H1 (cell line): ENCODE measurements at regions not wholly inside any gene's neighbourhood (a gene's known extent, or its start where the extent isn't known, plus 50 kb on each side); places are given as distances from the start of the nearest gene placed in this dataset.

Experiments used
- CTCF ChIA-PET: fragments of 300-600 bp; sonication (Branson Sonifier 250); formaldehyde crosslinking; loops from one replicate; lab custom pipeline; 2021; ENCODE audit not compliant: partially characterized antibody; lab: Charles Lee
- POLR2A ChIA-PET: fragments of 300-600 bp; sonication (Branson Sonifier 250); formaldehyde crosslinking; loops from one replicate; lab custom pipeline; 2021; ENCODE audit warnings: inconsistent platforms; ENCODE audit not compliant: partially characterized antibody; lab: Charles Lee
- DNase-seq, 2 experiments: peaks; one replicate each; pipeline versions ENCODE4 v3.0.0 to v3.0.0-alpha.2; 2010 to 2022; ENCODE audit warnings: low spot score in 2 of 2, low read depth in 1 of 2, mixed read lengths in 1 of 2
- FAIRE-seq: peaks from 2 replicates; lab custom pipeline; 2011; peaks lifted over from hg19 to GRCh38; lab: Jason Lieb, UNC
- H2AFZ ChIP-seq: 2 replicates; pipeline ENCODE4 v1.8.1; 2012; ENCODE audit warnings: low read length, inconsistent platforms
- H2AK5ac ChIP-seq: 2 replicates; pipeline ENCODE4 v1.6.1; 2013; ENCODE audit warnings: low read depth, low read length
- H2BK120ac ChIP-seq: replicated peaks from 2 replicates; pipeline ENCODE3; 2013; ENCODE audit warnings: low read depth, low read length, inconsistent platforms
- H2BK12ac ChIP-seq: 2 replicates; pipeline ENCODE4 v1.6.1; 2013; ENCODE audit warnings: low read depth, low read length
- H2BK15ac ChIP-seq: 2 replicates; pipeline ENCODE4 v1.6.1; 2013; ENCODE audit warnings: low read length
- H2BK20ac ChIP-seq: 2 replicates; pipeline ENCODE4 v1.6.1; 2013; ENCODE audit warnings: low read length
- H2BK5ac ChIP-seq: 2 replicates; pipeline ENCODE4 v1.6.1; 2013; ENCODE audit warnings: low read depth, low read length
- H3K14ac ChIP-seq: 2 replicates; pipeline ENCODE4 v1.6.1; 2013; ENCODE audit warnings: inconsistent platforms; ENCODE audit not compliant: insufficient read length
- H3K18ac ChIP-seq: 2 replicates; pipeline ENCODE4 v1.6.1; 2013; ENCODE audit warnings: low read length; ENCODE audit errors: extremely low read depth
- H3K23ac ChIP-seq: 2 replicates; pipeline ENCODE4 v1.6.1; 2013; ENCODE audit warnings: inconsistent platforms; ENCODE audit not compliant: insufficient read length
- H3K23me2 ChIP-seq: 2 replicates; pipeline ENCODE4 v1.6.1; 2013; ENCODE audit warnings: low read depth, low read length
- H3K27ac ChIP-seq: 2 replicates; pipeline ENCODE4 v1.6.1; 2011; ENCODE audit warnings: low read depth, low read length, inconsistent platforms
- H3K27me3 ChIP-seq, 4 experiments: replicated peaks in 1 of 4; 1 replicate in 1 of 4; 2 replicates in 3 of 4; pipeline versions ENCODE4 v1.6.1 to v1.8.1; 2011 to 2013; ENCODE audit warnings: low read length in 3 of 4, mild to moderate bottlenecking in 3 of 4, inconsistent platforms in 2 of 4, mixed read lengths in 2 of 4, moderate library complexity in 1 of 4; ENCODE audit not compliant: control insufficient read depth in 3 of 4, insufficient read depth in 3 of 4; ENCODE audit errors: extremely low read depth in 1 of 4
- H3K36me3 ChIP-seq, 4 experiments: 2 replicates each; pipeline versions ENCODE4 v1.6.1 to v1.8.1; 2011 to 2013; ENCODE audit warnings: mild to moderate bottlenecking in 4 of 4, low read length in 3 of 4, moderate library complexity in 2 of 4, control low read depth in 1 of 4, inconsistent platforms in 1 of 4; ENCODE audit not compliant: insufficient read depth in 4 of 4, control insufficient read depth in 2 of 4
- H3K4ac ChIP-seq: replicated peaks from 2 replicates; pipeline ENCODE3; 2013; ENCODE audit warnings: low read length, low read depth, mixed read lengths, inconsistent platforms; ENCODE audit not compliant: insufficient read length
- H3K4me1 ChIP-seq, 4 experiments: replicated peaks in 1 of 4; 1 replicate in 1 of 4; 2 replicates in 3 of 4; pipeline versions ENCODE4 v1.6.1 to v1.8.1; 2011 to 2013; ENCODE audit warnings: low read length in 3 of 4, inconsistent platforms in 2 of 4, mixed read lengths in 1 of 4; ENCODE audit not compliant: insufficient read depth in 4 of 4, control insufficient read depth in 3 of 4
- H3K4me2 ChIP-seq, 2 experiments: 2 replicates each; pipeline versions ENCODE4 v1.6.1 to v1.8.1; 2011 to 2013; ENCODE audit warnings: low read depth in 2 of 2, low read length in 2 of 2, control low read depth in 1 of 2, inconsistent platforms in 1 of 2, mild to moderate bottlenecking in 1 of 2; ENCODE audit not compliant: insufficient read depth in 1 of 2
- H3K4me3 ChIP-seq, 4 experiments: fragments of 200-600, 300-600 bp in 1 of 4; sonication (generic), shearing (Covaris generic), sonication (Bioruptor Twin) in 1 of 4; 2 replicates each; pipeline versions ENCODE4 v1.5.1 to v1.8.1; 2011 to 2016; ENCODE audit warnings: low read length in 4 of 4, low read depth in 3 of 4, control low read depth in 2 of 4, inconsistent platforms in 2 of 4, mild to moderate bottlenecking in 2 of 4, mixed read lengths in 1 of 4, moderate library complexity in 1 of 4; ENCODE audit not compliant: insufficient read depth in 2 of 4; ENCODE audit errors: extremely low read depth in 1 of 4
- H3K56ac ChIP-seq: replicated peaks from 2 replicates; pipeline ENCODE3; 2013; ENCODE audit warnings: low read depth, mild to moderate bottlenecking, mixed read lengths, low read length, inconsistent platforms; ENCODE audit not compliant: insufficient read length
- H3K79me1 ChIP-seq: 2 replicates; pipeline ENCODE4 v1.6.1; 2013; ENCODE audit warnings: low read depth, low read length, control low read depth
- H3K79me2 ChIP-seq, 2 experiments: 2 replicates each; pipeline versions ENCODE4 v1.6.1 to v1.8.1; 2012 to 2013; ENCODE audit warnings: low read length in 2 of 2, mild to moderate bottlenecking in 2 of 2, inconsistent platforms in 1 of 2; ENCODE audit not compliant: insufficient read depth in 2 of 2, control insufficient read depth in 1 of 2
- H3K9ac ChIP-seq, 4 experiments: replicated peaks in 1 of 4; 1 replicate in 1 of 4; 2 replicates in 3 of 4; pipeline versions ENCODE4 v1.6.1 to v1.8.1; 2011 to 2013; ENCODE audit warnings: low read depth in 3 of 4, low read length in 3 of 4, control low read depth in 2 of 4, mild to moderate bottlenecking in 2 of 4, moderate library complexity in 2 of 4, inconsistent platforms in 1 of 4; ENCODE audit errors: extremely low read depth in 1 of 4
- H3K9me3 ChIP-seq, 2 experiments: 2 replicates each; pipeline versions ENCODE4 v1.6.1 to v1.8.1; 2012 to 2013; ENCODE audit warnings: mild to moderate bottlenecking in 2 of 2, moderate library complexity in 2 of 2, control low read depth in 1 of 2, inconsistent platforms in 1 of 2, low read depth in 1 of 2, low read length in 1 of 2, mixed read lengths in 1 of 2; ENCODE audit not compliant: insufficient read depth in 2 of 2
- H4K20me1 ChIP-seq, 2 experiments: replicated peaks in 1 of 2; 2 replicates each; pipeline versions ENCODE3 to v1.8.1; 2011 to 2013; ENCODE audit warnings: inconsistent platforms in 2 of 2, low read length in 2 of 2, mild to moderate bottlenecking in 1 of 2; ENCODE audit not compliant: insufficient read depth in 2 of 2, control insufficient read depth in 1 of 2
- H4K5ac ChIP-seq: 2 replicates; pipeline ENCODE4 v1.6.1; 2013; ENCODE audit warnings: low read length, low read depth, mixed read lengths, inconsistent platforms; ENCODE audit not compliant: insufficient read length
- H4K8ac ChIP-seq: 2 replicates; pipeline ENCODE4 v1.8.0; 2013; ENCODE audit warnings: mild to moderate bottlenecking, moderate library complexity, low read length, inconsistent platforms; ENCODE audit not compliant: insufficient read depth; ENCODE audit errors: extremely low read depth
- H4K91ac ChIP-seq: replicated peaks from 2 replicates; pipeline ENCODE3; 2013; ENCODE audit warnings: low read length, mixed read lengths, inconsistent platforms; ENCODE audit not compliant: insufficient read length
- BACH1 ChIP-seq: IDR thresholded peaks from 2 replicates; pipeline ENCODE4 v1.6.1; 2012; ENCODE audit warnings: low read length, improper control_type of control experiment
- CBX5 ChIP-seq: fragments of 300-800, 300-1000 bp; sonication (generic); IDR thresholded peaks from 2 replicates; pipeline ENCODE4 v1.7.1; 2016; ENCODE audit warnings: antibody characterized with exemption, low read length, low read depth
- CTBP2 ChIP-seq: IDR thresholded peaks from 2 replicates; pipeline ENCODE4 v1.7.0; 2011; ENCODE audit warnings: borderline replicate concordance, mild to moderate bottlenecking, moderate library complexity, mixed read lengths, low read length; ENCODE audit not compliant: insufficient read depth, insufficient read length
- EZH2 ChIP-seq: fragments of 200-600 bp; sonication (generic); IDR thresholded peaks from 2 replicates; pipeline ENCODE4 v1.7.1; 2012; ENCODE audit warnings: low read depth, mild to moderate bottlenecking, moderate library complexity, low read length, inconsistent platforms; ENCODE audit not compliant: severe bottlenecking
- HDAC2 ChIP-seq, 2 experiments: fragments of 300-600 bp in 1 of 2; sonication (generic) in 1 of 2; IDR thresholded peaks; 2 replicates each; pipeline ENCODE4 v1.6.1; 2011 to 2012; ENCODE audit warnings: low read depth in 2 of 2, low read length in 2 of 2, mild to moderate bottlenecking in 2 of 2, moderate library complexity in 2 of 2, borderline replicate concordance in 1 of 2, inconsistent platforms in 1 of 2
- POLR2AphosphoS5 ChIP-seq: IDR thresholded peaks from 2 replicates; pipeline ENCODE4 v1.6.1; 2011; ENCODE audit warnings: low read depth, low read length
- TAF7 ChIP-seq: optimal IDR thresholded peaks from 2 replicates; pipeline ENCODE3; 2011; ENCODE audit warnings: low read depth, mild to moderate bottlenecking, inconsistent platforms, low read length, moderate library complexity, borderline replicate concordance
- WGBS, 2 experiments: shearing (Covaris generic) in 1 of 2; methylation state at CpG; one replicate each; pipeline versions ENCODE4 v1.1.6 to v1.1.7; 2013 to 2015; ENCODE audit warnings: low lambda C conversion rate in 2 of 2, mixed read lengths in 2 of 2, inconsistent platforms in 1 of 2, low coverage in 1 of 2, missing lambda C conversion rate in 1 of 2; ENCODE audit not compliant: insufficient replicate concordance in 2 of 2, insufficient coverage in 1 of 2, insufficient read length in 1 of 2; ENCODE audit errors: extremely low coverage in 1 of 2, missing lambda C conversion rate in 1 of 2; 5-methylcytosine and 5-hydroxymethylcytosine counted together

DNA sequence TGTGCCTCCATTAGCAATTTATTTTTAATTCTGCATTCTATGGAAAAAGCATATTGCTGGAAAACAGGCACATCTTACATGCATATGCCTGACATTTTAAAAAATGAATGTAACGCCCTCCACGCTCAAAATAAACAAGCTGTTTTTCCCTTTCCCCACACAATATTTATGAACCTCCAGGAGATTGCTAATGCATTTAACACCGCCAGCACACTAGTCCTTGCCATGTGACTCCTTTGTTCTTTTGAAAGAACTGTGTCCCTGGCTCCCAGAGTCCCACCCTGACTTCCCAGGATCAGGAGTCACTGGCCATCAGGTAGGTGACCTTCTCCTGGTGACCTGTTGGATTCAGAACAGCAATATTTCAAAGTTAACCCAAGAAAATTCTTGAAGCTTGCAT lies 571.2 kb upstream of the CFAP20DC start:
- Histone ChIP-seq H4K5ac (no peak overlapping the region), H3K23me2 (no peaks in the 10 kb centered on the region), H4K8ac (no peak overlapping the region), H3K4ac (no peak overlapping the region), H4K91ac (no peak overlapping the region), H3K36me3 (no peaks in the 10 kb centered on the region), H2BK12ac (no peak overlapping the region), H3K9me3 (no peaks in the 10 kb centered on the region), H4K20me1 (no peaks in the 10 kb centered on the region), H2AK5ac (no peak overlapping the region), H3K4me1 (no peaks in the 10 kb centered on the region; a peak in 2 of 7 replicates), H2BK5ac (no peak overlapping the region), H3K18ac (no peak overlapping the region), H3K27ac (no peak overlapping the region), H2BK15ac (no peak overlapping the region), H3K4me3 (no peak overlapping the region), H3K27me3 (no peaks in the 10 kb centered on the region), H3K9ac (no peak overlapping the region), H2BK120ac (no peak overlapping the region), H2AFZ (peak overlapping the region; percentile 69; the same call in 1 of the 2 replicates), H3K56ac (no peak overlapping the region), H3K23ac (no peak overlapping the region), H3K79me2 (no peaks in the 10 kb centered on the region), H3K79me1 (no peaks in the 10 kb centered on the region), H3K4me2 (no peak overlapping the region), H3K14ac (no peak overlapping the region), H2BK20ac (no peak overlapping the region)
- 86% methylated on average over 3 of the region's 3 CpGs; no CpG with 5 or more reads in 1 of the 2 experiments for WGBS, 2 experiments
- POLR2A ChIA-PET: no interaction called here
- FAIRE-seq (no peak), DNase-seq (no peak)
- TF ChIP-seq CTBP2 (no peak), CBX5 (no peak), EZH2 (no peak), HDAC2 (IDR thresholded peaks at IDR 0.05; ENCODE audit: borderline replicate concordance in 1 of 2, low read depth in 2 of 2, low read length in 2 of 2) (no peak), TAF7 (no peak), POLR2AphosphoS5 (no peak), BACH1 (no peak)
- CTCF ChIA-PET: interaction anchor here (0.6 to 0.9 kb wide), 2 partner anchors 171 to 235 kb away, joined by 3 read pairs; no protein-coding TSS in a partner anchor
